ENCODE measurements at regions not wholly inside any gene's neighbourhood (a gene's known extent, or its start where the extent isn't known, plus 50 kb on each side); places are given as distances from the start of the nearest gene placed in this dataset.
"Not testable (repeated sequence)": the region's sequence is repeated elsewhere in the genome, so short reads cannot be mapped to it uniquely, and the experiment has no call there.

DNA sequence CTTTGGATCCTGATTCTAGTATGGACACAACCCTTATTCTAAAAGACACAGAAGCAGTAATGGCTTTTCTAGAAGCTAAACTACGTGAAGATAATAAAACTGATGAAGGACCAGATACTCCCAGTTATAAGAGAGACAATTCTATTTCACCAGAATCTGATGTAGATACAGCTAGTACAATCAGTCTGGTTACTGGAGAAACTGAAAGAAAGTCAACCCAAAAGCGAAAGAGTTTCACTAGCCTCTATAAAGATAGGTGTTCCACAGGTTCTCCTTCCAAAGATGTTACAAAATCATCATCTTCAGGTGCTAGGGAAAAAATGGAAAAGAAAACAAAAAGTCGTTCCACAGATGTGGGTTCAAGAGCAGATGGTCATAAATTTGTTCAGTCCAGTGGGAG lies 161.5 kb upstream of the PRSS12 start:
- H3K36me3 ChIP-seq (replicated peaks in 1 of 2; ENCODE audit: control insufficient read depth in 1 of 2, insufficient read depth in 2 of 2, low read length in 2 of 2); H3K4me1 Mint-ChIP-seq; H3K4me3 ChIP-seq (replicated peaks in 1 of 3; ENCODE audit: low read depth in 2 of 3, low read length in 3 of 3); H3K4me2 ChIP-seq (replicated peaks; ENCODE audit: extremely low read depth, low read length, poor library complexity, severe bottlenecking); H4K20me1 ChIP-seq (ENCODE audit: insufficient read depth, low read length); H3K4me1 ChIP-seq (ENCODE audit: control insufficient read depth in 1 of 2, insufficient read depth in 2 of 2, low read length in 2 of 2); H3K79me2 ChIP-seq (ENCODE audit: insufficient read depth, low read length); H3K9me3 Mint-ChIP-seq; H2AFZ ChIP-seq (ENCODE audit: insufficient read depth, low read depth, low read length, poor library complexity, severe bottlenecking); H3K4me3 Mint-ChIP-seq; H3K27ac Mint-ChIP-seq; H3K9me3 ChIP-seq (replicated peaks in 1 of 2; ENCODE audit: control insufficient read depth in 1 of 2, insufficient read depth in 1 of 2, low read length in 2 of 2); H3K9ac ChIP-seq (ENCODE audit: insufficient read depth, low read length, poor library complexity, severe bottlenecking); H3K27me3 Mint-ChIP-seq (ENCODE audit: low read depth in 3 of 3); H3K36me3 Mint-ChIP-seq; DNase-seq; intact Hi-C loops (cut with micrococcal nuclease); H3K27ac ChIP-seq (ENCODE audit: low read depth in 1 of 2, low read length in 2 of 2); H3K27me3 ChIP-seq (ENCODE audit: control insufficient read depth in 2 of 2, insufficient read depth in 2 of 2, low read length in 2 of 2): not testable (repeated sequence)
- WGBS (ENCODE audit: insufficient coverage): no CpG with 5 or more reads among the region's 3 CpGs

DNA sequence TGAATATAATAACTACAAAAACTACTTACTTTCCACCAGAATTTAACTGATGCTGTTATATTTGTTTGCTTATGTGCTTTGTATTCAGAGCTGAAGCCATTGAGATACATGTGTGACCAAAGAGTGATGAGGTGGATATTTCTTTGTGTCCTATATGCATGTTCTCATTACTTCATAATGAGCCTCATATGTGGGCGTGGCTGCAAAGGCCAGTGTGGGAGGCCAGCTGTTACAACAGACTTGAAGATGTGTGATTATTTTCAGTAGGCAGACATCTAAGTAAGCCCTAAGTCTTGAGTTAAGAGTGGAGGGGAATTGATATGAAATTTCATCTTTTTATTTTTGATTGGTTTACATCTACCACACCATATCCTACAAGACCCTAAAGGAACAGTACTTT lies 163.3 kb upstream of the PRSS12 start:
- H3K4me1 Mint-ChIP-seq; H4K20me1 ChIP-seq (ENCODE audit: insufficient read depth, low read length); DNase-seq; H3K4me3 Mint-ChIP-seq; H3K27ac Mint-ChIP-seq; H3K79me2 ChIP-seq (ENCODE audit: insufficient read depth, low read length); H3K9me3 Mint-ChIP-seq; H3K36me3 Mint-ChIP-seq; H3K27me3 Mint-ChIP-seq (ENCODE audit: low read depth in 3 of 3); H3K4me2 ChIP-seq (replicated peaks; ENCODE audit: extremely low read depth, low read length, poor library complexity, severe bottlenecking); intact Hi-C loops (cut with micrococcal nuclease); H3K4me1 ChIP-seq (ENCODE audit: control insufficient read depth in 1 of 2, insufficient read depth in 2 of 2, low read length in 2 of 2); H3K4me3 ChIP-seq (replicated peaks in 1 of 3; ENCODE audit: low read depth in 2 of 3, low read length in 3 of 3); H3K9ac ChIP-seq (ENCODE audit: insufficient read depth, low read length, poor library complexity, severe bottlenecking); H3K9me3 ChIP-seq (replicated peaks in 1 of 2; ENCODE audit: control insufficient read depth in 1 of 2, insufficient read depth in 1 of 2, low read length in 2 of 2); H2AFZ ChIP-seq (ENCODE audit: insufficient read depth, low read depth, low read length, poor library complexity, severe bottlenecking); H3K36me3 ChIP-seq (replicated peaks in 1 of 2; ENCODE audit: control insufficient read depth in 1 of 2, insufficient read depth in 2 of 2, low read length in 2 of 2); H3K27me3 ChIP-seq (ENCODE audit: control insufficient read depth in 2 of 2, insufficient read depth in 2 of 2, low read length in 2 of 2); H3K27ac ChIP-seq (ENCODE audit: low read depth in 1 of 2, low read length in 2 of 2): not testable (repeated sequence)
- no CpG with 5 or more reads among the region's 1 CpG for WGBS (ENCODE audit: insufficient coverage)

DNA sequence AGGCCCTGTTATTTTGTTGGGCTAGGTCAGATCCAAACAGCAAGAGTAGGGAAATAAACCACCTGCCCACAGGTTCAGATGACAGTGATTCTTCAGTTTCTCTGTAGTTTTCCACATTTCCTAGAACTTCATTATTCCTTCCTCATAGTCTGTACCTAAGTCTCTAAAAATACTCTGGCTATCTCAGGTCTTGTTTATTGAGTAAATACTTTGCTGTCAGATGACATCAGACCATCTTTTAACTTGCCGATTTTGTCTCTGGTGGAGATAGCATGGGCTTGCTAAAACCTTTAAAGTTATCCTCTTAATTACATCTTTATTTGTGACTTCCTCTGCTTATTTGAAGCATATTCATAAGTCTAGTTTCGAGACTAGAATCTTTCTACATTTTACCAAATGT lies 155.1 kb upstream of the METTL14 start:
- H3K9ac ChIP-seq (ENCODE audit: insufficient read depth, low read length, poor library complexity, severe bottlenecking); H3K4me2 ChIP-seq (replicated peaks; ENCODE audit: extremely low read depth, low read length, poor library complexity, severe bottlenecking); DNase-seq; H3K36me3 Mint-ChIP-seq; intact Hi-C loops (cut with micrococcal nuclease); H3K9me3 Mint-ChIP-seq; H3K4me1 Mint-ChIP-seq; H3K4me1 ChIP-seq (ENCODE audit: control insufficient read depth in 1 of 2, insufficient read depth in 2 of 2, low read length in 2 of 2); H3K4me3 Mint-ChIP-seq; H3K79me2 ChIP-seq (ENCODE audit: insufficient read depth, low read length); H2AFZ ChIP-seq (ENCODE audit: insufficient read depth, low read depth, low read length, poor library complexity, severe bottlenecking); H3K4me3 ChIP-seq (replicated peaks in 1 of 3; ENCODE audit: low read depth in 2 of 3, low read length in 3 of 3); H3K27me3 Mint-ChIP-seq (ENCODE audit: low read depth in 3 of 3); H3K36me3 ChIP-seq (replicated peaks in 1 of 2; ENCODE audit: control insufficient read depth in 1 of 2, insufficient read depth in 2 of 2, low read length in 2 of 2); H3K27me3 ChIP-seq (ENCODE audit: control insufficient read depth in 2 of 2, insufficient read depth in 2 of 2, low read length in 2 of 2); H3K27ac ChIP-seq (ENCODE audit: low read depth in 1 of 2, low read length in 2 of 2); H4K20me1 ChIP-seq (ENCODE audit: insufficient read depth, low read length); H3K27ac Mint-ChIP-seq; H3K9me3 ChIP-seq (replicated peaks in 1 of 2; ENCODE audit: control insufficient read depth in 1 of 2, insufficient read depth in 1 of 2, low read length in 2 of 2): not testable (repeated sequence)
- no CpG with 5 or more reads among the region's 2 CpGs for WGBS (ENCODE audit: insufficient coverage)

DNA sequence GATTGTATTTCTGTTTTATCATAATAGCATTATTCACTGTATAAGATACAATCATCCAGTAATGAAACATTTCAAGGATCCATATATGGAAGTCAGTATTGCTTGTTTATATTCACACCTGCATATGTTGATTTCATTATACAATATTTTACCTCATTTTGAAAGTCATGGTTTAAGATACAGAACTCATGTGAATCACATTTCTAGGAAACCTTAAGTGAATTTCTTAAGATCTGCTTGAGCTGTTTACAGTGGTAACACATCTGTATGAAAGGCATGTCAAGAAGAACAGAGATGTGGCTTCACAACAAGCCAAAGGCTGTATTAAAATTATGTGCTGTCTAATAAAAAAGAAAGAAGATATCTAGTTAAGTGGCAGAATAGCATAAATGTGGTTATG lies 153.2 kb upstream of the METTL14 start:
- H3K4me1 ChIP-seq (ENCODE audit: control insufficient read depth in 1 of 2, insufficient read depth in 2 of 2, low read length in 2 of 2); H3K4me2 ChIP-seq (replicated peaks; ENCODE audit: extremely low read depth, low read length, poor library complexity, severe bottlenecking); H3K79me2 ChIP-seq (ENCODE audit: insufficient read depth, low read length); H2AFZ ChIP-seq (ENCODE audit: insufficient read depth, low read depth, low read length, poor library complexity, severe bottlenecking); intact Hi-C loops (cut with micrococcal nuclease); H3K4me3 Mint-ChIP-seq; H3K27ac ChIP-seq (ENCODE audit: low read depth in 1 of 2, low read length in 2 of 2); DNase-seq; H3K9me3 ChIP-seq (replicated peaks in 1 of 2; ENCODE audit: control insufficient read depth in 1 of 2, insufficient read depth in 1 of 2, low read length in 2 of 2); H3K9me3 Mint-ChIP-seq; H3K27ac Mint-ChIP-seq; H3K36me3 Mint-ChIP-seq; H4K20me1 ChIP-seq (ENCODE audit: insufficient read depth, low read length); H3K36me3 ChIP-seq (replicated peaks in 1 of 2; ENCODE audit: control insufficient read depth in 1 of 2, insufficient read depth in 2 of 2, low read length in 2 of 2); H3K4me1 Mint-ChIP-seq; H3K27me3 ChIP-seq (ENCODE audit: control insufficient read depth in 2 of 2, insufficient read depth in 2 of 2, low read length in 2 of 2); H3K4me3 ChIP-seq (replicated peaks in 1 of 3; ENCODE audit: low read depth in 2 of 3, low read length in 3 of 3); H3K9ac ChIP-seq (ENCODE audit: insufficient read depth, low read length, poor library complexity, severe bottlenecking); H3K27me3 Mint-ChIP-seq (ENCODE audit: low read depth in 3 of 3): not testable (repeated sequence)

DNA sequence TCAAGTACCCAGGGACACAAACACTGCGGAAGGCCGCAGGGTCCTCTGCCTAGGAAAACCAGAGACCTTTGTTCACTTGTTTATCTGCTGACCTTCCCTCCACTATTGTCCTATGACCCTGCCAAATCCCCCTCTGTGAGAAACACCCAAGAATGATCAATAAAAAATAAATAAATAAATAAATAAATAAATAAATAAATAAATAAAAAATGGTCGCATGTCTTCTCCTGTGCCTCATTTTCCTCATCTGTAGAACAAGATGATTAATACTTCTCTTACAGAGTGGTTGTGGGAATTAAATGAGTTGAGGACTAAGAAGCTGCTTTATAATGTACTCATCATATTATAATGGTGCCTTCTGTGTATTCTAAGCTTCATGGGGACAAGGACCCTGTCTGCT lies 149.4 kb upstream of the METTL14 start:
- H2AFZ ChIP-seq (ENCODE audit: insufficient read depth, low read depth, low read length, poor library complexity, severe bottlenecking); H3K4me2 ChIP-seq (replicated peaks; ENCODE audit: extremely low read depth, low read length, poor library complexity, severe bottlenecking); H3K9me3 ChIP-seq (replicated peaks in 1 of 2; ENCODE audit: control insufficient read depth in 1 of 2, insufficient read depth in 1 of 2, low read length in 2 of 2); H3K36me3 Mint-ChIP-seq; H3K27me3 ChIP-seq (ENCODE audit: control insufficient read depth in 2 of 2, insufficient read depth in 2 of 2, low read length in 2 of 2); H4K20me1 ChIP-seq (ENCODE audit: insufficient read depth, low read length); H3K4me3 Mint-ChIP-seq; H3K4me3 ChIP-seq (replicated peaks in 1 of 3; ENCODE audit: low read depth in 2 of 3, low read length in 3 of 3); H3K27me3 Mint-ChIP-seq (ENCODE audit: low read depth in 3 of 3); H3K27ac Mint-ChIP-seq; H3K4me1 ChIP-seq (ENCODE audit: control insufficient read depth in 1 of 2, insufficient read depth in 2 of 2, low read length in 2 of 2); H3K27ac ChIP-seq (ENCODE audit: low read depth in 1 of 2, low read length in 2 of 2); H3K79me2 ChIP-seq (ENCODE audit: insufficient read depth, low read length); H3K4me1 Mint-ChIP-seq; intact Hi-C loops (cut with micrococcal nuclease); DNase-seq; H3K9me3 Mint-ChIP-seq; H3K9ac ChIP-seq (ENCODE audit: insufficient read depth, low read length, poor library complexity, severe bottlenecking); H3K36me3 ChIP-seq (replicated peaks in 1 of 2; ENCODE audit: control insufficient read depth in 1 of 2, insufficient read depth in 2 of 2, low read length in 2 of 2): not testable (repeated sequence)
- no CpG with 5 or more reads among the region's 3 CpGs for WGBS (ENCODE audit: insufficient coverage)
